Epithelial cell of esophagus (primary cell): ENCODE measurements at regions not wholly inside any gene's neighbourhood (a gene's known extent, or its start where the extent isn't known, plus 50 kb on each side); places are given as distances from the start of the nearest gene placed in this dataset.

ENCODE experiments used
- DNase-seq: peaks from one replicate; pipeline ENCODE4 v3.0.0; 2010; ENCODE audit warnings: low read depth
- H3K4me3 ChIP-seq: 2 replicates; pipeline ENCODE4 v1.5.1; 2011; ENCODE audit warnings: mild to moderate bottlenecking, low read length, control low read depth
- CTCF ChIP-seq: IDR thresholded peaks from 2 replicates; pipeline ENCODE4 v1.5.1; 2011; ENCODE audit warnings: low read depth, mild to moderate bottlenecking, low read length, control low read depth, inconsistent platforms; ENCODE audit not compliant: insufficient read depth; ENCODE audit errors: missing control alignments

- H3K4me3 ChIP-seq = no peak overlapping the region
- no peak for DNase-seq
- no peak for TF ChIP-seq CTCF
Measured at GRCh38 chr9:26562338-26562737, 330.3 kb downstream of the CAAP1 start.

- no peak for TF ChIP-seq CTCF
- no peak for DNase-seq
- no peak overlapping the region for H3K4me3 ChIP-seq
Measured at GRCh38 chr9:26561928-26562327, 330.7 kb downstream of the CAAP1 start.

GRCh38 chr9:26559506-26559905 lies 333.1 kb downstream of the CAAP1 start:
- TF ChIP-seq CTCF = no peak
- no peak overlapping the region for H3K4me3 ChIP-seq

GRCh38 chr9:26551971-26552370 lies 340.6 kb downstream of the CAAP1 start:
- no peak for TF ChIP-seq CTCF
- no peak for DNase-seq
- H3K4me3 ChIP-seq = no peak overlapping the region

More at GRCh38 chr9:26559506-26559905, 333.1 kb downstream of the CAAP1 start:
- no peak for DNase-seq

GRCh38 chr9:26551451-26551850 lies 341.2 kb downstream of the CAAP1 start:
- TF ChIP-seq CTCF = no peak
- no peak overlapping the region for H3K4me3 ChIP-seq
- DNase-seq = no peak

GRCh38 chr9:26548781-26549290 lies 343.8 kb downstream of the CAAP1 start:
- no peak for DNase-seq
- no peak overlapping the region for H3K4me3 ChIP-seq
- TF ChIP-seq CTCF = no peak

GRCh38 chr9:26539867-26540493 lies 352.6 kb downstream of the CAAP1 start:
- no peak for DNase-seq
- H3K4me3 ChIP-seq = no peak overlapping the region
- TF ChIP-seq CTCF = no peak
